ENCODE measurements at regions not wholly inside any gene's neighbourhood (a gene's known extent, or its start where the extent isn't known, plus 50 kb on each side); places are given as distances from the start of the nearest gene placed in this dataset.

- TF ChIP-seq GATA1 (IDR thresholded peaks at IDR 0.05; ENCODE audit: low read depth, low read length): no peak
- no peak for TF ChIP-seq POLR2A (IDR thresholded peaks at IDR 0.05; ENCODE audit: low read length)
These were observed 386.6 kb downstream of the PCDH20 start for GRCh38 chr13:61029064-61029463.
